ENCODE measurements at regions not wholly inside any gene's neighbourhood (a gene's known extent, or its start where the extent isn't known, plus 50 kb on each side); places are given as distances from the start of the nearest gene placed in this dataset.

- Histone ChIP-seq H3K4me3 (ENCODE audit: low read length) (no peak overlapping the region), H4K5ac (ENCODE audit: low read length) (no peak overlapping the region), H3K23ac (ENCODE audit: low read length) (no peak overlapping the region), H4K8ac (ENCODE audit: low read depth, low read length) (no peak overlapping the region), H2BK15ac (replicated peaks; ENCODE audit: low read depth) (no peak overlapping the region), H2AK5ac (ENCODE audit: low read length) (no peak overlapping the region), H3K56ac (ENCODE audit: low read length) (no peak overlapping the region), H3K4me2 (ENCODE audit: low read length) (no peak overlapping the region), H3K79me2 (ENCODE audit: control insufficient read depth, insufficient read depth, low read length) (no peaks in the 10 kb centered on the region), H3K79me1 (ENCODE audit: low read length) (no peaks in the 10 kb centered on the region), H2BK120ac (ENCODE audit: low read depth, low read length) (no peak overlapping the region), H3K18ac (ENCODE audit: low read length) (no peak overlapping the region), H3K36me3 (ENCODE audit: control insufficient read depth, insufficient read depth, low read length) (no peaks in the 10 kb centered on the region), H3K4ac (ENCODE audit: low read depth, low read length) (no peak overlapping the region), H3K27me3 (ENCODE audit: insufficient read depth, low read length, poor library complexity) (no peaks in the 10 kb centered on the region), H3K4me1 (ENCODE audit: control insufficient read depth, low read depth, low read length) (no peaks in the 10 kb centered on the region), H2BK5ac (ENCODE audit: low read length) (no peak overlapping the region), H3K27ac (ENCODE audit: low read depth, low read length) (no peak overlapping the region), H3K9ac (ENCODE audit: low read length) (no peak overlapping the region)
- no peak for DNase-seq
- WGBS (ENCODE audit: extremely low coverage, insufficient coverage, low lambda C conversion rate), result no CpG with 5 or more reads among the region's 11 CpGs
Observed at GRCh38 chr20:56716806-56717205, 87.7 kb downstream of the TFAP2C start.

GRCh38 chr20:56718816-56719215 lies 89.7 kb downstream of the TFAP2C start:
- Histone ChIP-seq H3K56ac (ENCODE audit: low read length) (no peak overlapping the region), H3K4me1 (ENCODE audit: control insufficient read depth, low read depth, low read length) (no peaks in the 10 kb centered on the region), H2BK120ac (ENCODE audit: low read depth, low read length) (no peak overlapping the region), H3K4me2 (ENCODE audit: low read length) (no peak overlapping the region), H4K8ac (ENCODE audit: low read depth, low read length) (no peak overlapping the region), H2BK5ac (ENCODE audit: low read length) (no peak overlapping the region), H3K4me3 (ENCODE audit: low read length) (no peak overlapping the region), H3K27ac (ENCODE audit: low read depth, low read length) (no peak overlapping the region), H3K27me3 (ENCODE audit: insufficient read depth, low read length, poor library complexity) (no peaks in the 10 kb centered on the region), H2BK15ac (replicated peaks; ENCODE audit: low read depth) (no peak overlapping the region), H3K9ac (ENCODE audit: low read length) (no peak overlapping the region), H3K79me2 (ENCODE audit: control insufficient read depth, insufficient read depth, low read length) (no peaks in the 10 kb centered on the region), H3K79me1 (ENCODE audit: low read length) (no peaks in the 10 kb centered on the region), H3K18ac (ENCODE audit: low read length) (no peak overlapping the region), H3K23ac (ENCODE audit: low read length) (no peak overlapping the region), H3K4ac (ENCODE audit: low read depth, low read length) (no peak overlapping the region), H4K5ac (ENCODE audit: low read length) (no peak overlapping the region), H3K36me3 (ENCODE audit: control insufficient read depth, insufficient read depth, low read length) (no peaks in the 10 kb centered on the region), H2AK5ac (ENCODE audit: low read length) (no peak overlapping the region)
- DNase-seq, result no peak
- whole genome bisulfite sequencing (ENCODE audit: extremely low coverage, insufficient coverage, low lambda C conversion rate), result no CpG with 5 or more reads among the region's 2 CpGs

DNA sequence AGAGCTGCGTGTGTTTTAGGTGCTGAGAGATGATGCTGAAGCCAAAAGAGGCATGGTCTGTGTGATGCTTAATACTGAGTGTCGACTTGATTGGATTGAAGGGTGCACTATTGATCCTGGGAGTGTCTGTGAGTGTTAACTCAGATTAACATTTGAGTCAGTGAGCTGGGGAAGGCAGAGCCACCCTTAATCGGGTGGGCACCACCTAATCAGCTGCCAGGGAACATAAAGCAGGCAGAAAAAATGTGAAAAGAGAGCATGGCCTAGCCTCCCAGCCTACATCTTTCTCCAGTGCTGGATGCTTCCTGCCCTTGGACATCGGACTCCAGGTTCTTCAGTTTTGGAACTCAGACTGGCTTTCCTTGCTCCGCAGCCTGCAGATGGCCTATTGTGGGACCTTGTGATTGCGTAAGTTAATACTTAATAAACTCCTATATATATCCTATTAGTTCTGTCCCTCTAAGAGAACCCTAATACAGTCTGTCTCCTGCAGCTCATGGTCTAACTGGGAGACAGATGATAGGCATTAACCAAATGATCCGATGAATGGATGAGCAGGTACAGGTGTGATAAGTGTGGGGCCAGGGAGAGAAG lies 91.6 kb downstream of the TFAP2C start:
- no peak for DNase-seq
- Histone ChIP-seq H3K4me2 (ENCODE audit: low read length) (no peak overlapping the region), H3K4ac (ENCODE audit: low read depth, low read length) (no peak overlapping the region), H3K27ac (ENCODE audit: low read depth, low read length) (no peak overlapping the region), H4K5ac (ENCODE audit: low read length) (no peak overlapping the region), H2BK5ac (ENCODE audit: low read length) (no peak overlapping the region), H2BK15ac (replicated peaks; ENCODE audit: low read depth) (no peak overlapping the region), H2BK120ac (ENCODE audit: low read depth, low read length) (no peak overlapping the region), H3K79me1 (ENCODE audit: low read length) (no peaks in the 10 kb centered on the region), H4K8ac (ENCODE audit: low read depth, low read length) (no peak overlapping the region), H3K56ac (ENCODE audit: low read length) (no peak overlapping the region), H3K36me3 (ENCODE audit: control insufficient read depth, insufficient read depth, low read length) (no peaks in the 10 kb centered on the region), H3K4me3 (ENCODE audit: low read length) (no peak overlapping the region), H3K79me2 (ENCODE audit: control insufficient read depth, insufficient read depth, low read length) (no peaks in the 10 kb centered on the region), H3K27me3 (ENCODE audit: insufficient read depth, low read length, poor library complexity) (no peaks in the 10 kb centered on the region), H3K9ac (ENCODE audit: low read length) (no peak overlapping the region), H2AK5ac (ENCODE audit: low read length) (no peak overlapping the region), H3K18ac (ENCODE audit: low read length) (no peak overlapping the region), H3K4me1 (ENCODE audit: control insufficient read depth, low read depth, low read length) (no peaks in the 10 kb centered on the region), H3K23ac (ENCODE audit: low read length) (no peak overlapping the region)
- no CpG with 5 or more reads among the region's 7 CpGs for WGBS (ENCODE audit: extremely low coverage, insufficient coverage, low lambda C conversion rate)

GRCh38 chr20:56722042-56722441 lies 92.9 kb downstream of the TFAP2C start:
- no peak for DNase-seq
- H3K23ac ChIP-seq (ENCODE audit: low read length), result no peak overlapping the region
- H3K9ac ChIP-seq (ENCODE audit: low read length), result no peak overlapping the region
- no peak overlapping the region for H3K4me2 ChIP-seq (ENCODE audit: low read length)
- H3K27me3 ChIP-seq (ENCODE audit: insufficient read depth, low read length, poor library complexity), result no peaks in the 10 kb centered on the region
- H4K8ac ChIP-seq (ENCODE audit: low read depth, low read length), result no peak overlapping the region
- H3K4me1 ChIP-seq (ENCODE audit: control insufficient read depth, low read depth, low read length), result no peaks in the 10 kb centered on the region
- no peaks in the 10 kb centered on the region for H3K79me1 ChIP-seq (ENCODE audit: low read length)
- H2BK5ac ChIP-seq (ENCODE audit: low read length), result no peak overlapping the region
- WGBS (ENCODE audit: extremely low coverage, insufficient coverage, low lambda C conversion rate), result no CpG with 5 or more reads among the region's 10 CpGs
- H2AK5ac ChIP-seq (ENCODE audit: low read length), result no peak overlapping the region
- no peak overlapping the region for H3K56ac ChIP-seq (ENCODE audit: low read length)
- no peaks in the 10 kb centered on the region for H3K36me3 ChIP-seq (ENCODE audit: control insufficient read depth, insufficient read depth, low read length)
- no peak overlapping the region for H4K5ac ChIP-seq (ENCODE audit: low read length)
- no peak overlapping the region for H2BK15ac ChIP-seq (replicated peaks; ENCODE audit: low read depth)
- no peak overlapping the region for H3K18ac ChIP-seq (ENCODE audit: low read length)
- no peak overlapping the region for H3K4me3 ChIP-seq (ENCODE audit: low read length)
- no peak overlapping the region for H2BK120ac ChIP-seq (ENCODE audit: low read depth, low read length)
- no peak overlapping the region for H3K4ac ChIP-seq (ENCODE audit: low read depth, low read length)
- H3K27ac ChIP-seq (ENCODE audit: low read depth, low read length), result no peak overlapping the region
- H3K79me2 ChIP-seq (ENCODE audit: control insufficient read depth, insufficient read depth, low read length), result no peaks in the 10 kb centered on the region

GRCh38 chr20:56723331-56723730 lies 94.2 kb downstream of the TFAP2C start:
- no peak for DNase-seq
- Histone ChIP-seq H3K36me3 (ENCODE audit: control insufficient read depth, insufficient read depth, low read length) (no peaks in the 10 kb centered on the region), H3K4me2 (ENCODE audit: low read length) (no peak overlapping the region), H3K9ac (ENCODE audit: low read length) (no peak overlapping the region), H3K18ac (ENCODE audit: low read length) (no peak overlapping the region), H4K8ac (ENCODE audit: low read depth, low read length) (no peak overlapping the region), H3K4ac (ENCODE audit: low read depth, low read length) (no peak overlapping the region), H3K23ac (ENCODE audit: low read length) (no peak overlapping the region), H3K79me2 (ENCODE audit: control insufficient read depth, insufficient read depth, low read length) (no peaks in the 10 kb centered on the region), H2BK5ac (ENCODE audit: low read length) (no peak overlapping the region), H3K79me1 (ENCODE audit: low read length) (no peaks in the 10 kb centered on the region), H2BK120ac (ENCODE audit: low read depth, low read length) (no peak overlapping the region), H3K56ac (ENCODE audit: low read length) (no peak overlapping the region), H3K4me3 (ENCODE audit: low read length) (no peak overlapping the region), H3K27ac (ENCODE audit: low read depth, low read length) (no peak overlapping the region), H3K27me3 (ENCODE audit: insufficient read depth, low read length, poor library complexity) (no peaks in the 10 kb centered on the region), H4K5ac (ENCODE audit: low read length) (no peak overlapping the region), H2AK5ac (ENCODE audit: low read length) (no peak overlapping the region), H2BK15ac (replicated peaks; ENCODE audit: low read depth) (no peak overlapping the region), H3K4me1 (ENCODE audit: control insufficient read depth, low read depth, low read length) (no peaks in the 10 kb centered on the region)
- no CpG with 5 or more reads among the region's 6 CpGs for WGBS (ENCODE audit: extremely low coverage, insufficient coverage, low lambda C conversion rate)

DNA sequence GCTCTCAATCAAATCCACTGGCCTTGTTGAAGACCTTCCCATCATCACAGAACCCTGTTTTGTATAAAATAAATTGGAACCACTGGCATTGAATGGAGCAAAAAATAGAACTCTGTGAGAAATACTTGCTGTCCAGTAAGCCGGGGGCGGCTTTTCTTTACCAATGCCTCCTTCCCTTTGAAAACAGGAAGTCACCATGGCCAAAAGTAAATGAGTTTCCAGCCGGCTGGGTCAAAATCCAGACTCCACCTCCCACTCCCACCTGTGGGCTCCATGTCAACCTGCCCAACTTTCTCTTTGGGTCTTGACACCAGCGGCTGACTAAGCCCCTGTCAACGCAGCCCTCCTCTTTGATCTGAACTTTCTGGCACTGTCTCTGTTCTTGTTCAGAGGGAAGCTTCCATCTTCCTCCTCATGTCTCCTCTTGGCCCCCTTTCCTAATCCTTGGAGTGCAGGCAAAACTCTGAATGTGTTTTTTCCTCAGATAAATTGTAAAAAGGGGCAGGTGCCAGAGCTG lies 95.2 kb downstream of the TFAP2C start:
- Histone ChIP-seq H3K36me3 (ENCODE audit: control insufficient read depth, insufficient read depth, low read length) (no peaks in the 10 kb centered on the region), H4K8ac (ENCODE audit: low read depth, low read length) (no peak overlapping the region), H3K27me3 (ENCODE audit: insufficient read depth, low read length, poor library complexity) (no peaks in the 10 kb centered on the region), H3K4me1 (ENCODE audit: control insufficient read depth, low read depth, low read length) (no peaks in the 10 kb centered on the region), H3K23ac (ENCODE audit: low read length) (no peak overlapping the region), H2BK120ac (ENCODE audit: low read depth, low read length) (no peak overlapping the region), H3K4me3 (ENCODE audit: low read length) (no peak overlapping the region), H3K79me2 (ENCODE audit: control insufficient read depth, insufficient read depth, low read length) (no peaks in the 10 kb centered on the region), H2BK5ac (ENCODE audit: low read length) (no peak overlapping the region), H3K27ac (ENCODE audit: low read depth, low read length) (no peak overlapping the region), H3K4me2 (ENCODE audit: low read length) (no peak overlapping the region), H4K5ac (ENCODE audit: low read length) (no peak overlapping the region), H2AK5ac (ENCODE audit: low read length) (no peak overlapping the region), H2BK15ac (replicated peaks; ENCODE audit: low read depth) (no peak overlapping the region), H3K18ac (ENCODE audit: low read length) (no peak overlapping the region), H3K79me1 (ENCODE audit: low read length) (no peaks in the 10 kb centered on the region), H3K56ac (ENCODE audit: low read length) (no peak overlapping the region), H3K4ac (ENCODE audit: low read depth, low read length) (no peak overlapping the region), H3K9ac (ENCODE audit: low read length) (no peak overlapping the region)
- DNase-seq, result no peak
- WGBS (ENCODE audit: extremely low coverage, insufficient coverage, low lambda C conversion rate), result no CpG with 5 or more reads among the region's 5 CpGs
